HG03565 (cell line): ENCODE measurements at regions not wholly inside any gene's neighbourhood (a gene's known extent, or its start where the extent isn't known, plus 50 kb on each side); places are given as distances from the start of the nearest gene placed in this dataset.
"Not testable (repeated sequence)": the region's sequence is repeated elsewhere in the genome, so short reads cannot be mapped to it uniquely, and the experiment has no call there.

Source experiments
- ATAC-seq: cut with Tn5 transposase; IDR thresholded peaks from one replicate; pipeline ENCODE4 v1.9.1; 2021; ENCODE audit warnings: mild to moderate bottlenecking, moderate library complexity; ENCODE audit not compliant: unreplicated experiment

- no peak for ATAC-seq
Observed at GRCh38 chr10:56109454-56109853, 251.6 kb downstream of the ZWINT start.

- ATAC-seq = no peak
Observed at GRCh38 chr10:56104923-56105322, 256.1 kb downstream of the ZWINT start.

DNA sequence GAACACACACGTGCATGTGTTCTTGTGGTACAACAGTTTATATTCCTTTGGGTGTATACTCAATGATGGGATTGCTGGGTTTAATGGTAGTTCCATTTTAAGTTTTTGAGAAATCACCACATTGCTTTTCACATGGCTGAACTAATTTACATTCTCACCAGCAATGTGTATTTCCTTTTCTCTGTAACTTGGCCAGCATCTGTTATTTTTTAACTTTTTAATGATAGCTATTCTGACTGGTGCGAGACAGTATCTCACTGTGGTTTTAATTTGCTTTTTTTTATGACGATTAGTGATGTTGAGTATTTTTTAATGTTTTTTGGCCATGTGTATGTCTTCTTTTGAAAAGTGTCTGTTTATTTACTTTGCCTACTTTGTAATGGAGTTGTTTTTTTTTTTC, 256.6 kb downstream of the ZWINT start:
- no peak for ATAC-seq

DNA sequence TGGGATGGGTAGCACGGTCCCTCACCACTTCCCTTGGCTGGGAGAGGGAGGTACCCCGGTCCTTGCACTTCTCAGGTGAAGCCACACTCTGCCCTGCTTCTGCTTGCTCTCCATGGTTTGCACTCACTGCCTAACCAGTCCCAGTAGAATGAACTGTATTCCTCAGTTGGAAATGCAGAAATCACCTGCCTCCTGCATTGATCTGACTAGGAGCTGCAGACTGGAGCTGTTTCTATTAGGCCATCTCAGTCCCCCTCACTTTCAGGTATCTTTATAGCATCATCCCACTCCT, 264.9 kb downstream of the ZWINT start:
- no peak for ATAC-seq

DNA sequence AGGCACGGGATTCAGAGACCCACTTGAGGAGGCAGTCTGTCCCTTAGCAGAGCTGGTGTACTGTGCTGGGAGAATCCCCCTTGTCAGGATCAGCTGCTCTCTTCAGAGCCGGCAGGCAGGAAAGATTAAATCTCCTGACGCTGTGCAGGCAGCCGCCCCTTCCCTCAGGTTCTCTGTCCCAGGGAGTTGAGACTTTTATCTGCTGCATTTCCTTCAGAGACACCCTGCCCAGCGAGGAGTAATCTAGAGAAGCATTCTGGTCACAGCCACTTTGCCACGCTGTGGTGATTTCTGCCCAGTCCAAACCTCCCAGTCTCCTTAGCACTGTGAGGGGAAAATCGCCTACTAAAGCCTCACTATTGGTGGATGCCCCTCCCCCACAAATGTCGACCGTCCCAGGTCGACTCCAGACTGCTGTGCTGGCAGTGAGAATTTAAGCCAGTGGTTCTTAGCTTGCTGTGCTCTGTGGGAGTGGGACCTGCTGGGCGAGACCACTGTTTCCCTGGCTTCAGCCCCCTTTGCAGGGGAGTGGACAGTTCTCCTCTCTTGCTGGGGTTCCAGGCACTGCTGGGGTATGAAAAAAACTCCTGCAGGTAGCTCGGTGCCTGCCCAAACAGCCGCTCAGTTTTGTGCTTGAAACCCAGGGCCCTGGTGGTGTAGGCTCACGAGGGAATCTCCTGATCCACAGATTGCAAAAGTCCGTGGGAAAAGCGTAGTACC, 265.4 kb downstream of the ZWINT start:
- no peak for ATAC-seq

GRCh38 chr10:56093645-56094044, 267.4 kb downstream of the ZWINT start:
- ATAC-seq = not testable (repeated sequence)

- ATAC-seq = no peak
Observed at GRCh38 chr10:56091872-56092271, 269.2 kb downstream of the ZWINT start.

DNA sequence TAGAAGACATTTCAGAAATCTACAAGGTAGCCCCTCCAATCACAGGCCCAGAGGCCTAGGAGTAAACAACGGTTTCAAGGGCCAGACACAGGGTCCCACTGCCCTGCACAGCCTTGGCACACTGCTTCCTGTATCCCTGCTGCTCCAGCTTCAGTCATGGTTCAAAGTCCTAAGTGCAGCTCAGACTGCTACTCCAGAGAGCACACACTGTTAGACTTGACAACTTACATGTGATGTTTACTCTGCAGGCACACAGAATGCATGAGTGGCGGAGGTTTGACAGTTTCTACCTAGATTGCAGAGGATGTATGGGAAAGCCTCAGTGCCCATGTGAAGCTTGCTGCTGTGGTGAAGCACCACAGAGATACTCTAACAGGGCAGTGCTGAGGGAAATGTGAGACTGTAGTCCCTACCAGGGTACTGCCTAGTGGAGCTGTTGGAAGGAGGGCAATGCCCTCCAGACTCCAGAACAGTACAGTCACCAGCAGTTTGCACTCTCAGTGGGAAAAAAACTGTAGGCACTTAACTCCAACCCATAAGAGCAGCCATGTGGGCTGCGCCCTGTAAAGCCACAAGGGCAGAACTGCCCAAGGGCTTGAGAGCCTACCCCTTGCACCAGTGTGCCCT, 270.0 kb downstream of the ZWINT start:
- no peak for ATAC-seq

DNA sequence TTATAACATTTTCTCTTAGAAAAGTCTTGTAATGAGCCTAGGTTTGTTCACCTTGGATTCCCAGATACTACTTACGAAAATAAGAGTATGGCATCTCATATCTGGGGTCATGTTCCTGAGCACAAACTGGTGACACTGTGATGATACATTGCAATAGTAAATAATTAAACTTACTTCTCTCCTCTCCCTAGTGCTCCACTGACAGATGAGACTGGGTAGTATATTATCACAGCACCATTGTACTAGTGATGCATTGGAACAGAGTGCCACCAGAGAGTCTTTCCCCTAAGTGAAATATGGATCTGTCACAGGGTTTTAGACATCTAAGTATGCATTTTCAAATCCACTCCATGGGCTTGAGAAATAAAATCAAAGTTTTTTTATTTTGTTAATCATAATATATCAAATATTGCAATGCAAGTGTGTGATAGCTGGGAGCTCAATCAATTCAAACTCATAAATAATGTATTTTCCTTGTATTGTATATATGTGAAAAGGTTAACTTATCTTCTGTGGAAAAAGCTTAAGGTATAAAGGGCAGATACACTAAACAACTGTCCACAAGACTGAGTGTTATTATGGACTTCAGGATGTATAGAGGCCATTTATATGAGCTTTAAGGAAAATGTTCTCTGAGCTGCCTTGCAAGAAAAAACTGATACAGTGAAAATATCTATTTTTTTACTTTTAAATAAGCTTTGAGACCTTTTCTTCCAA, 275.5 kb downstream of the ZWINT start:
- no peak for ATAC-seq

- no peak for ATAC-seq
Observed at GRCh38 chr10:56082169-56082568, 278.9 kb downstream of the ZWINT start.

- ATAC-seq = no peak
Observed at GRCh38 chr10:56068473-56069263, 292.4 kb downstream of the ZWINT start.

GRCh38 chr10:56068040-56068439, 293.0 kb downstream of the ZWINT start:
- no peak for ATAC-seq

DNA sequence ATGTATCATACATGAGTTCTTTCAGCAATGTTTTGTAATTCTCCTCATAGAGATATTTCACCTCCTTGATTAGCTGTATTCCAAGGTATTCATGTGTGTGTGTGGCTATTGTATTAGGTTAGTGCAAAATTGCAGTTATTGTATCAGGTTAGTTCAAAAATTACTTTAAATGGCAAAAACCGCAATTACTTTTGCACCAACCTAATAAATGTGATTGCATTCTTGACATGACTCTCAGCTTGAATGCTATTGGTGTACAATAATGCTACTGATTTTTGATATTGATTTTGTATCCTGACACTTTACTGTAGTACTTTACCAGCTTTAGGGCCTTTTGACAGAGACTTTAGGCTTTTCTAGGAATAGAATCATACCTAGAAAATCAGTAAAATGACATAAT, 297.4 kb downstream of the ZWINT start:
- ATAC-seq = no peak

GRCh38 chr10:56057860-56058259, 303.2 kb downstream of the ZWINT start:
- no peak for ATAC-seq

- ATAC-seq = no peak
Observed at GRCh38 chr10:56035489-56035888, 325.6 kb downstream of the ZWINT start.

DNA sequence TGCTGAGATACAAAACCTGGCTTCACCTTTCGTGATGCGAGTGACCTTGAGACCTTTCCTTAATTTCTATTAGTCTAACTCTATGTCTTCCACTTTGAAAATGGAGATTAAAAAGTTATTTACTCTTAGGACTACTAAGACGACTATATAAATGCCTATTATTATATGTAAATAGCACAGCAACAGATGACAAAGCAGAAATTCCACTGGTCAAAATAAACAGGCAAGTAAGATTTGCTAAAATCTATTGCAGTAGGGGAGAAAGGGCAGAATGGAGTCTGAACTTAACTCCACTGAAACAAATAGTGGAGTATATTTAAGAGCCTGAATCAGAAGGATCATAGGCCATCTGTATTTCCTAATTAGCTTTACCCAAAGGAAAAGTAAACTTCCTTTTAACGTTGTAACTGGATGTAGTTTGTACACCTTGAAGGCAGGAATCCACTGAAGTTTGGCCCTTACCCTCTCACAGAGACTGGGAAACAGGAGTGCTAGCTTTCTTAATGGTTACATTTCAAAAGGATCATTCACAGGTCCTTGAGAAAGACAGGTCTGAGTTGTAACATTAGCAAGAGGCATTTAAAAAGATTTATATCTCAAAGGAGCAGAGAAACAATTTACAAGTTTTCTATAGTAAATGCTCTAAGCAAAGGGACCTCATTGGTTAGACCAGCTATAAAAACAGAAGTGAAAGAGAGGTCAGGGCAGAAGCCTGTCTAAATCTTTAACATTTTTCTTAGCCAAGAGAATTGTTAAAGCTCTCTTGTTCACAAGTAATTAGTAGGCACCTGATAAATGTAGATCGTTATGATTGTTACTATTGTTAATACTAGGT, 332.5 kb downstream of the ZWINT start:
- ATAC-seq = no peak

DNA sequence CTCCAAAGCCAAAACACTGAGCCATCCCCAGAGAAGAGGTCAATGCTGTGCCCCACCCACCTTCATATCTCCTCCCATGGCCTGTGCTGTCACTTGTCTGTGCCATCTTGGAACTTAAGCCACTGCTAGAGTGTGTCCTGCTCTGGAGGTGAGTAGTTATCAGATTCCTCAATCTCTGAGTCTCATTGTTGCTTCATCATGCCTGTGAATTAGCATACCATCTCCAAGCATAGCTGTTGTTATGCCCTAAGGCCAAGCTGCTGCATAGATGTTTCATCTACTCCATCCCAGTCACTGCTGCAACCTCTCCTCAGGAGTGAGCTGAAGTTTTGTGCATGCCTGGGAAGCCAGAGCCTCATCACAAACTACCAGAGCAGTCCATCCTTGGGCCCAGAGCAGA, 349.0 kb downstream of the ZWINT start:
- ATAC-seq = no peak

GRCh38 chr10:56003555-56003954, 357.5 kb downstream of the ZWINT start:
- no peak for ATAC-seq

DNA sequence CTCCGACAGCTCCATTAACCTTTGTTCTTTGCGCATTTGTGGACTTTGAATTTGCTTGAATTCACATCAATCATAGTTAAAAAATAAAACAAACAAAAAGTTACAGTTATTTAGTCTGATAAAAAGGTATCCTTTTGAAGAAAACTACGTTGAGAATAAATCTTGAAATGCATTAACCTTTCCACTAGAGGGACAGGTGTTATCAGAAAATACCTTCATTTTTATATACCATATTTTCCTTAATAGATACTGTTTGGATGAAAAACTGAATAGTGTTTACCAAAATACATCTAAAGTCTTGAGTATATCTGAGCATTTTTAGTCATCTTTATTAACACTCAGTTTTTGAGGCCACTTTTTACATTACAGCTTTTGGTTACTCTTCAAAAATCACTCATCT, 371.9 kb downstream of the ZWINT start:
- no peak for ATAC-seq

GRCh38 chr10:55979203-55979602, 381.9 kb downstream of the ZWINT start:
- ATAC-seq = no peak

DNA sequence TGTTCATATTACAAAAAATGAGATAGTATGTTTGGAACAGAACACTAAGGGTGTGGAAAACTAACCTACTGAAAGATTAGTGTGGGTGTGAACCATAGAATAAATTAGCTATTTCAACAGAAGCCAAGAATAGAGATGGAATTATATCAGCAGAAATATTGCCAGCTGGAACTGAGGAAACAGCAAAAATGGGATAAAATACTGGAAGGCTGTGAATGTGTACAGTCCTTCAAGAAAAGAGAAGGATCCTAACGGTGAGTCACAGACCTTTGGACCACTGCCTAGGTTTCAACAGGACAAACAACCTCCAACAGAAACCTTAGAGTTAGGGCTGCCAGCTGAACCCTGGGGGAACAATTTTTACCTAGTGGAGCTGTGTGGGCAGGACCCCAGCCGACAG, 395.0 kb downstream of the ZWINT start:
- ATAC-seq = no peak
